Natural killer cell (primary cell): ENCODE measurements at regions not wholly inside any gene's neighbourhood (a gene's known extent, or its start where the extent isn't known, plus 50 kb on each side); places are given as distances from the start of the nearest gene placed in this dataset.
"Not testable (repeated sequence)": the region's sequence is repeated elsewhere in the genome, so short reads cannot be mapped to it uniquely, and the experiment has no call there.

Experiments used
- ATAC-seq, 3 donors: fragments of 150-1000 bp in 2 of 3; fragments of 200-7000 bp in 1 of 3; cut with Tn5 transposase; 1 replicate in 1 of 3; 2 replicates in 2 of 3; pipeline ENCODE4 v1.10.0; 2021; ENCODE audit warnings: mild to moderate bottlenecking in 2 of 3, moderate library complexity in 2 of 3
- DNase-seq, 2 donors: peaks; one replicate each; pipeline versions ENCODE4 v3.0.0 to v3.0.0-alpha.2; 2013 to 2021; ENCODE audit warnings: mixed read lengths in 1 of 2
- H3K27ac ChIP-seq: one replicate; pipeline ENCODE4 v1.5.1; 2013; ENCODE audit warnings: mild to moderate bottlenecking, low read length
- H3K27me3 ChIP-seq: one replicate; pipeline ENCODE4 v1.6.1; 2013; ENCODE audit warnings: low read length; ENCODE audit not compliant: control insufficient read depth, insufficient read depth
- H3K36me3 ChIP-seq: one replicate; pipeline ENCODE4 v1.6.1; 2013; ENCODE audit warnings: low read length; ENCODE audit not compliant: control insufficient read depth, insufficient read depth
- H3K4me1 ChIP-seq: one replicate; pipeline ENCODE4 v1.6.1; 2013; ENCODE audit warnings: low read length; ENCODE audit not compliant: control insufficient read depth, insufficient read depth
- H3K4me3 ChIP-seq: one replicate; pipeline ENCODE4 v1.5.1; 2013; ENCODE audit warnings: low read length
- H3K9me3 ChIP-seq: one replicate; pipeline ENCODE4 v1.6.1; 2013; ENCODE audit warnings: low read length; ENCODE audit not compliant: control insufficient read depth, insufficient read depth
- H3K27ac Mint-ChIP-seq, 2 donors: one replicate each; pipeline ENCODE4 v1.8.0; 2022; ENCODE audit warnings: mild to moderate bottlenecking in 2 of 2, mixed read lengths in 2 of 2, moderate library complexity in 1 of 2
- H3K27me3 Mint-ChIP-seq, 2 donors: one replicate each; pipeline ENCODE4 v1.8.0; 2022; ENCODE audit warnings: low read depth in 2 of 2, mixed read lengths in 2 of 2
- H3K36me3 Mint-ChIP-seq: one replicate; pipeline ENCODE4 v1.8.0; 2022; ENCODE audit warnings: mixed read lengths
- H3K4me1 Mint-ChIP-seq, 2 donors: one replicate each; pipeline ENCODE4 v1.8.0; 2022; ENCODE audit warnings: mixed read lengths in 2 of 2
- H3K4me3 Mint-ChIP-seq: one replicate; pipeline ENCODE4 v1.8.0; 2022; ENCODE audit warnings: mild to moderate bottlenecking, moderate library complexity, mixed read lengths
- H3K9me3 Mint-ChIP-seq, 2 donors: one replicate each; pipeline ENCODE4 v1.8.0; 2022; ENCODE audit warnings: mixed read lengths in 2 of 2
- WGBS: methylation state at CpG from one replicate; pipeline ENCODE4 v1.1.7; 2013; ENCODE audit warnings: missing lambda C conversion rate; ENCODE audit not compliant: insufficient coverage; 5-methylcytosine and 5-hydroxymethylcytosine counted together
- intact Hi-C: fragments of 100-400 bp; cut with micrococcal nuclease; formaldehyde crosslinking; loops from one replicate; pipeline ENCODE4 v1.14.2; 2022
- TF ChIP-seq, protein P1 (sequence below): fragments of 200-600 bp; IDR thresholded peaks from one replicate; pipeline ENCODE4 v1.8.0; 2022; ENCODE audit warnings: antibody characterized with exemption

DNA sequence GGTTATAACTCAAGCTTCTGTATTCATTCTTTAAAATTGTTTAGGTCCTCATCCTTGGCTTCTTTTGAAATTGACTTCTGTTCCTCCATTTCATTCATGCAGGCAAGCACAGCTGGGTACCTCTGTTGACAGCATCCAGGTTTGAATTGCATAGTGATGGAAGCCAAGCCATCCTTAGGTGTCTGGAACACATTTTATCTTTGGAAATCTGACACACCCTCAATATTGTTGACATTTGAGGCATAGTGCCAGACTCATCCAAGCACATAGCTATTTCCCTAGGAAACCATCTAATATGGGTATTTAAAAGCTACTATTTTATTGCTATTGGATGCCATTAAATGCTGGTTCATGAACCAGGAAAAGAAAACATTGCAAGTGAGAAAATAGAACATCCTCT is 142.1 kb upstream of the PTPRZ1 start:
- no peak for DNase-seq
- no peaks in the 10 kb centered on the region for H3K36me3 ChIP-seq
- H3K27me3 ChIP-seq, result no peaks in the 10 kb centered on the region
- no peaks in the 10 kb centered on the region for H3K4me1 ChIP-seq
- Mint-ChIP-seq H3K27ac (no peak overlapping the region), H3K27me3 (no peaks in the 10 kb centered on the region), H3K4me1 (no peaks in the 10 kb centered on the region), H3K4me3 (no peak overlapping the region), H3K36me3 (peaks cover 14% of the 10 kb centered on the region), H3K9me3 (peaks cover 15 to 18% of the 10 kb centered on the region in 2 donors)
- intact Hi-C loops, result no loop called here
- TF ChIP-seq, protein P1, sequence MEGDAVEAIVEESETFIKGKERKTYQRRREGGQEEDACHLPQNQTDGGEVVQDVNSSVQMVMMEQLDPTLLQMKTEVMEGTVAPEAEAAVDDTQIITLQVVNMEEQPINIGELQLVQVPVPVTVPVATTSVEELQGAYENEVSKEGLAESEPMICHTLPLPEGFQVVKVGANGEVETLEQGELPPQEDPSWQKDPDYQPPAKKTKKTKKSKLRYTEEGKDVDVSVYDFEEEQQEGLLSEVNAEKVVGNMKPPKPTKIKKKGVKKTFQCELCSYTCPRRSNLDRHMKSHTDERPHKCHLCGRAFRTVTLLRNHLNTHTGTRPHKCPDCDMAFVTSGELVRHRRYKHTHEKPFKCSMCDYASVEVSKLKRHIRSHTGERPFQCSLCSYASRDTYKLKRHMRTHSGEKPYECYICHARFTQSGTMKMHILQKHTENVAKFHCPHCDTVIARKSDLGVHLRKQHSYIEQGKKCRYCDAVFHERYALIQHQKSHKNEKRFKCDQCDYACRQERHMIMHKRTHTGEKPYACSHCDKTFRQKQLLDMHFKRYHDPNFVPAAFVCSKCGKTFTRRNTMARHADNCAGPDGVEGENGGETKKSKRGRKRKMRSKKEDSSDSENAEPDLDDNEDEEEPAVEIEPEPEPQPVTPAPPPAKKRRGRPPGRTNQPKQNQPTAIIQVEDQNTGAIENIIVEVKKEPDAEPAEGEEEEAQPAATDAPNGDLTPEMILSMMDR, result no peak
- H3K27ac ChIP-seq, result no peak overlapping the region
- no peak for ATAC-seq
- no peak overlapping the region for H3K4me3 ChIP-seq
- H3K9me3 ChIP-seq, result peaks cover 9% of the 10 kb centered on the region

DNA sequence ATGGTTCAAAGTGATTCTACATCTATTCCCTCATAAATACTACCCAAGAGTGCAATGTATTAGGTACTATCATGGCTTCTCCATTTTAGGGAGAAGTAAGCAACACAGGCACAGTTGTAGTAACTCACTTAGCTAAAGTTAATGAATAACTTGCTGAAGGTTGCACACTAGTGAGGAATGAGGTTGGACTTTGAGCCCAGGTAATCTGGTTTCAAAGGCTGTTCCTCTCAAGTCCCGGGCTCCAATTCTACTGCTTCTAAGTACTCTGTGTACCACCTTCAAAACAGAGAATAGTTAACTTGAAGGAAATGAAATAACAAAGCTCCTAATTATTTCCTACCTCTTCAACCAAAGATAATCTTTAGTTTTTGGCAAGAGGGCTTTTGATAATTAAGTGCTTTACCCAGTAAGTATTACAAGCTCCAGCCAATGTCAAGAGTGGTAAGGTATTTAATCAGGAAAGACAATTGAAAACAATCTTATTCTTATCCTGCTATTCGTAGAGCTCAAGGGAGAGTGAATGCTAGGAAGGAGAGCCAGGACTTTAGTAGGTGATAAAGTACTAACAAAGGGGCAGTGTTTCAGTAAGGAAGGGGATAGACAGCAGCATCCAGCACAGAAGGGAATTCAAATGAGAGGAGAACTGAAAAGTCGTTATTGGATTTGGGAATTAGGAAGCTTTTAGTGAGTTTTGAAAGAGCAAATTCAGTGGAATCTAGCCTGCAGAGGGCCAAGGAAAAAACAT is 158.2 kb upstream of the PTPRZ1 start:
- no peaks in the 10 kb centered on the region for H3K36me3 Mint-ChIP-seq
- no peaks in the 10 kb centered on the region for H3K4me1 Mint-ChIP-seq
- intact Hi-C loops, result no loop called here
- no peak for ATAC-seq
- H3K9me3 ChIP-seq, result no peaks in the 10 kb centered on the region
- H3K36me3 ChIP-seq, result no peaks in the 10 kb centered on the region
- WGBS, result 54% methylated on average over 3 of the region's 3 CpGs
- TF ChIP-seq, protein P1, result no peak
- H3K4me1 ChIP-seq, result no peaks in the 10 kb centered on the region
- no peak overlapping the region for H3K27ac Mint-ChIP-seq
- H3K27me3 Mint-ChIP-seq, result no peaks in the 10 kb centered on the region
- peaks cover 11 to 12% of the 10 kb centered on the region in 2 donors for H3K9me3 Mint-ChIP-seq
- no peak overlapping the region for H3K27ac ChIP-seq
- DNase-seq, result no peak
- no peaks in the 10 kb centered on the region for H3K27me3 ChIP-seq
- H3K4me3 ChIP-seq, result no peak overlapping the region
- H3K4me3 Mint-ChIP-seq, result no peak overlapping the region

DNA sequence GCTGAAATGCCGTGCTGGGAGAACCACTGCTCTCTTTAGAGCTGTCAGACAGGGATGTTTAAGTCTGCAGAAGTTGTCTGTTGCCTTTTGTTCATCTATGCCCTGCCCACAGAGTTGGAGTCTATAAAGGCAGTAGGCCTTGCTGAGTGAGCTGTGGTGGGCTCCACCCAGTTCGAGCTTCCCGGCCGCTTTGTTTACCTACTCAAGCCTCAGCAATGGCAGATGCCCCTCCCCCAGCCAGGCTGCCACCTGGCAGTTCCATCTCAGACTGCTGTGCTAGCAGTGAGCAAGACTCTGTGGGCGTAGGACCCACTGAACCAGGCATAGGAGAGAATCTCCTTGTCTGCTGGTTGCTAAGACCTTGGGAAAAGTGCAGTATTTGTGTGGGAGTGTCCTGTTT is 160.0 kb upstream of the PTPRZ1 start:
- intact Hi-C loops, ATAC-seq, H3K36me3 Mint-ChIP-seq, H3K4me3 Mint-ChIP-seq, H3K4me1 ChIP-seq, H3K4me3 ChIP-seq, H3K27ac Mint-ChIP-seq, DNase-seq, H3K4me1 Mint-ChIP-seq, H3K27me3 ChIP-seq, H3K9me3 ChIP-seq, H3K27ac ChIP-seq, H3K36me3 ChIP-seq, H3K27me3 Mint-ChIP-seq: not testable (repeated sequence)
- H3K9me3 Mint-ChIP-seq, result peaks cover 12 to 13% of the 10 kb centered on the region in 2 donors
- 65% methylated on average over 5 of the region's 5 CpGs for WGBS

DNA sequence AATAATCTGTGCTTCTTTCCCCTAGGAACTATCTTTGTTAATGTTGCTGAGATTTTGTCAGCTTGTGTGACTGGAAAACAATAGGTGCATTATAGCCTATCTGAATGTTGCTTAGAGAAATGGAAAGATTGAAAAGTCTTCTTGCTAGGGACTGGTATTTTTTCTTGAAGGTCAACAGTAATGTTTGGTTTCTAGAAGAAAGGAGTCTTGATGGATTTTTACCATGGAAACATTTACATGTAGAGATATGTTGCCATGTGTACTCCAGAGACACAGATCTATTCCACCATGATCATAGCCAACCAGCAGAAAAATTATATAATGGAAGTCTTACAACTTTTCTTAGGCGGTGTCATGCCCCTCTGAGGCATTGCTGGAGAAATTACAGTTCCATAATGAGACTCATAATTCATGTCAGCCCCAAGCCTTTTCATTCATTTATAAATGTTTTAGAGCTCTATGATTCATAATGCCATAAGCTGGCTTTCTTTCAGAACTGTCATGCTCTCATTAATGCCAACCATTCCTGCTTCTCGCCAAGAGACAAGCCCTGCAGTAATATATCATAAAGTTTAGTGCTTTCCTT is 175.1 kb upstream of the PTPRZ1 start:
- Mint-ChIP-seq H3K36me3 (no peaks in the 10 kb centered on the region), H3K4me1 (no peaks in the 10 kb centered on the region), H3K9me3 (peaks cover 0 to 3% of the 10 kb centered on the region in 2 donors), H3K27ac (no peak overlapping the region), H3K4me3 (no peak overlapping the region), H3K27me3 (no peaks in the 10 kb centered on the region)
- Histone ChIP-seq H3K9me3 (no peaks in the 10 kb centered on the region), H3K27ac (no peak overlapping the region), H3K36me3 (no peaks in the 10 kb centered on the region), H3K4me1 (no peaks in the 10 kb centered on the region), H3K27me3 (no peaks in the 10 kb centered on the region), H3K4me3 (no peak overlapping the region)
- intact Hi-C loops, result no loop called here
- WGBS, result 46% methylated on average over 1 of the region's 2 CpGs
- DNase-seq (no peak), ATAC-seq (no peak)
- TF ChIP-seq, protein P1, result no peak
